ENCODE measurements at regions not wholly inside any gene's neighbourhood (a gene's known extent, or its start where the extent isn't known, plus 50 kb on each side); places are given as distances from the start of the nearest gene placed in this dataset.
A peak's percentile ranks its signal among the peaks of the same experiment; 100 is the strongest.
"Not testable (repeated sequence)": the region's sequence is repeated elsewhere in the genome, so short reads cannot be mapped to it uniquely, and the experiment has no call there.

DNA sequence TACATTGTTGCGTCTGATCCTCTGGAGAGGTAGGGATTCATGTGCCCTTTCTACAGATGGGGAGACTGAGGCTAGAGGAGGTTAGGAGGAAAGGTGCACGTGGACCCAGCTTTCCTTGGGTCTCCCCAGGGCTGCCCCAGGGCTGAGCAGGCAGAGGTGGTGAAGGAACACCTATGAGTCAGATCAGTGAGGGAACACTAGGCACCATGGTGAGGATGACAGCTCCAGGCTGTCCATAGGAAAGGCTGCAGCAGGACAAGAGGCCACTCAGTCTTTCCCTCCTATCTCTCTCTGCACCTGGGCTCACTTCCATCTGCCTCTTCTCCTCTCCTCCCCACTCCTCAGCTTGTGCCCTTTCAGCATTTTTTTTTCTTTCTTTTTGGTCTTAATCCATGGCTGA lies 138.0 kb upstream of the TRIM73 start:
- DNase-seq (ENCODE audit: low read depth, low spot score); H3K4me3 ChIP-seq (ENCODE audit: low read depth in 2 of 2, low read length in 2 of 2); in situ Hi-C loops (cut with HindIII; ENCODE audit: low pct_unique_long_range_greater_than_20kb, low sequenced_read_pairs); BruUV-seq (replicated peaks); CTCF ChIA-PET; H3K9me3 ChIP-seq (ENCODE audit: control insufficient read depth, insufficient read depth, low read depth, low read length); H3K27ac ChIP-seq (ENCODE audit: low read length); H3K36me3 ChIP-seq (ENCODE audit: control insufficient read depth, insufficient read depth, low read length); POLR2A ChIA-PET; intact Hi-C loops (cut with micrococcal nuclease; ENCODE audit: unreplicated experiment); H3K27me3 ChIP-seq (ENCODE audit: control insufficient read depth, insufficient read depth, low read length); H3K4me1 ChIP-seq (ENCODE audit: control insufficient read depth, insufficient read depth, low read length): not testable (repeated sequence)
- ATAC-seq: 0 out of 2 replicates have a peak, but pooled peaks have one; percentile 79

DNA sequence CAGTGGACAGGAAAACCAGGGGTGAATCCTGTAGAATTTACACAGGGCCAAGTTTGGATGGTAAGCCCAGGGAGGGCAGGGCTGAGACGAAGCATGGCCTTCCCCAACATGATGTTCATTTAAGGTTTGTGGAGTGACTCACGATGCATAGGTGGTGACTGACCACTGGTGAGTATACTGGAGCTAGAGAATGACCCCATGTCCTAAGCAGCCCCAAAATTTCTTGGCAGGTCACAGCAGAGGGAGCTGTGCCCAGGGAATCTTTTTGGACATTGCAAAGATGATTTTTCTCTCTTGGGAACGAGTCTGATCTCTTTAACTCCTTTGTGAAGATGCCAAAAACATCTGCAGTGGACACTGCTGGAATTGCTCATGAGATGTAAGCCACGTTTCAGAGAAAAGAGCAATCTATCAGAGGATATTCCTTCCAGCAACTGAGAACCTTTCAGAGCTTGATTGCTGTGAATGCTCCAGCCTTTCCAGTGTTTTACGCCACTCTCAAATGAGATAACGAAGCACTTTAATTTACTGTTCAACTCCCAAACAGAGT lies 135.9 kb upstream of the TRIM73 start:
- H3K9me3 ChIP-seq (ENCODE audit: control insufficient read depth, insufficient read depth, low read depth, low read length); H3K36me3 ChIP-seq (ENCODE audit: control insufficient read depth, insufficient read depth, low read length); DNase-seq (ENCODE audit: low read depth, low spot score); CTCF ChIA-PET; H3K27me3 ChIP-seq (ENCODE audit: control insufficient read depth, insufficient read depth, low read length); H3K4me3 ChIP-seq (ENCODE audit: low read depth in 2 of 2, low read length in 2 of 2); in situ Hi-C loops (cut with HindIII; ENCODE audit: low pct_unique_long_range_greater_than_20kb, low sequenced_read_pairs); BruUV-seq (replicated peaks); POLR2A ChIA-PET; H3K4me1 ChIP-seq (ENCODE audit: control insufficient read depth, insufficient read depth, low read length); intact Hi-C loops (cut with micrococcal nuclease; ENCODE audit: unreplicated experiment); H3K27ac ChIP-seq (ENCODE audit: low read length); ATAC-seq: not testable (repeated sequence)

DNA sequence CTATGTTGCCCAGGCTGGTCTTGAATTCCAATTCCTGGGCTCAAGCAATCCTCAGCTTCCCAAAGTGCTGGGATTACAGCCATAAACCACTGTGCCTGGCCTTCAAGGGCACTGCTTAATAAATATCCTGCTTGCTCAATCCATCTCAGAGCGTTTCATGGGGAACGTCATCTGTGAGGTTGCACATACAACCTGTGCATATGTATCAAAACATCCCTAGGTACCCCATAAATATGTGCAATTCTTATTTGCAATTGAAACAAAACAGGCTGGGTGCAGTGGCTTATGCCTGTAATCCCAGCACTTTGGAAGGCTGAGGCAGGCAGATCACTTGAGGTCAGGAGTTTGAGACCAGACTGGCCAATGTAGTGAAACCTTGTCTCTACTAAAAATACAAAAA lies 133.8 kb upstream of the TRIM73 start:
- H3K4me3 ChIP-seq (ENCODE audit: low read depth in 2 of 2, low read length in 2 of 2); H3K9me3 ChIP-seq (ENCODE audit: control insufficient read depth, insufficient read depth, low read depth, low read length); H3K27ac ChIP-seq (ENCODE audit: low read length); H3K27me3 ChIP-seq (ENCODE audit: control insufficient read depth, insufficient read depth, low read length); intact Hi-C loops (cut with micrococcal nuclease; ENCODE audit: unreplicated experiment); BruUV-seq (replicated peaks); H3K4me1 ChIP-seq (ENCODE audit: control insufficient read depth, insufficient read depth, low read length); ATAC-seq; in situ Hi-C loops (cut with HindIII; ENCODE audit: low pct_unique_long_range_greater_than_20kb, low sequenced_read_pairs); DNase-seq (ENCODE audit: low read depth, low spot score); CTCF ChIA-PET; H3K36me3 ChIP-seq (ENCODE audit: control insufficient read depth, insufficient read depth, low read length); POLR2A ChIA-PET: not testable (repeated sequence)

DNA sequence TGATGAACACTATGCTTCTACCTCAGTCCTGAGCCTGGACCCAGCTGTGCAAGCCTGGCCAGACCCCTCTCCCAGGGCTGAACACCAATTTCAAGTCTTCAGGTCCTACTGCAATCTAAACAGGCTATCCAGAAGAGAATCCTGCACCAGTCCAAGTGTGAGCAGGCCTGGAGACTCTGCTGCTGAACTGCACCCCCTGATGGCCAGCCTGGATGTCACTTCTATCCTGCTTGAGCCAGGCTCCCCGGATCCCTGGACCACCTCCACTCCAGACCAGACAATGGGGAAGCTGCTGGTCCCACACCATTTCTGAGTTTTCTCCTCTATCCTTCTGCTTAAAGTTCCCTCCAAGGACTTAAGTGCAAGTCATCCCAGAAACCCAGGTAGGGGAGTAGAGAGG lies 127.3 kb upstream of the TRIM73 start:
- intact Hi-C loops (cut with micrococcal nuclease; ENCODE audit: unreplicated experiment); BruUV-seq (replicated peaks); in situ Hi-C loops (cut with HindIII; ENCODE audit: low pct_unique_long_range_greater_than_20kb, low sequenced_read_pairs); DNase-seq (ENCODE audit: low read depth, low spot score); POLR2A ChIA-PET; H3K4me3 ChIP-seq (ENCODE audit: low read depth in 2 of 2, low read length in 2 of 2); H3K27me3 ChIP-seq (ENCODE audit: control insufficient read depth, insufficient read depth, low read length); CTCF ChIA-PET; H3K4me1 ChIP-seq (ENCODE audit: control insufficient read depth, insufficient read depth, low read length); H3K9me3 ChIP-seq (ENCODE audit: control insufficient read depth, insufficient read depth, low read depth, low read length); H3K36me3 ChIP-seq (ENCODE audit: control insufficient read depth, insufficient read depth, low read length); H3K27ac ChIP-seq (ENCODE audit: low read length): not testable (repeated sequence)
- peak; percentile 91 for ATAC-seq

GRCh38 chr7:75269159-75269558 lies 126.3 kb upstream of the TRIM73 start:
- DNase-seq (ENCODE audit: low read depth, low spot score); BruUV-seq (replicated peaks); in situ Hi-C loops (cut with HindIII; ENCODE audit: low pct_unique_long_range_greater_than_20kb, low sequenced_read_pairs); POLR2A ChIA-PET; H3K27me3 ChIP-seq (ENCODE audit: control insufficient read depth, insufficient read depth, low read length); H3K9me3 ChIP-seq (ENCODE audit: control insufficient read depth, insufficient read depth, low read depth, low read length); H3K4me1 ChIP-seq (ENCODE audit: control insufficient read depth, insufficient read depth, low read length); ATAC-seq; intact Hi-C loops (cut with micrococcal nuclease; ENCODE audit: unreplicated experiment); CTCF ChIA-PET; H3K36me3 ChIP-seq (ENCODE audit: control insufficient read depth, insufficient read depth, low read length); H3K4me3 ChIP-seq (ENCODE audit: low read depth in 2 of 2, low read length in 2 of 2); H3K27ac ChIP-seq (ENCODE audit: low read length): not testable (repeated sequence)

DNA sequence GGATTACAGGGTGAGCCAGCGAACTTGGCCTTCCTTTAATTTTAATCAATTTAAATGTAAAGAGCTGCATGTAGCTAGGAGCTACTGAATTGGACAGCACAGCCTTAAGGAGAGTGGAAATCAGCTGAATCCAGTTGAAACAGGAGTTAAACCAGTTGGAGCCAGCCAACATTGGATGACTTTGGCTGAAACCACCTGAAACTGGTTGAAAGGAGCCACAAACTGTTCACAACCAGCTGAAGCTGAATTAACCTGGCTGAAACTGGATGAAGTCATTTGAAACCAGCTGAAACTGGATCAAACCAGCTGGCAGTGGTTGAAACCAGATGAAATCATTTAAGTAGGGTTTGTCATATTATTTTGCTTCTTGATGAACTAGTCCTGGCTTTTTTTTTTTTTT lies 121.3 kb upstream of the TRIM73 start:
- H3K4me1 ChIP-seq (ENCODE audit: control insufficient read depth, insufficient read depth, low read length); H3K27ac ChIP-seq (ENCODE audit: low read length); H3K9me3 ChIP-seq (ENCODE audit: control insufficient read depth, insufficient read depth, low read depth, low read length); H3K36me3 ChIP-seq (ENCODE audit: control insufficient read depth, insufficient read depth, low read length); in situ Hi-C loops (cut with HindIII; ENCODE audit: low pct_unique_long_range_greater_than_20kb, low sequenced_read_pairs); BruUV-seq (replicated peaks); CTCF ChIA-PET; ATAC-seq; POLR2A ChIA-PET; H3K27me3 ChIP-seq (ENCODE audit: control insufficient read depth, insufficient read depth, low read length); DNase-seq (ENCODE audit: low read depth, low spot score); H3K4me3 ChIP-seq (ENCODE audit: low read depth in 2 of 2, low read length in 2 of 2); intact Hi-C loops (cut with micrococcal nuclease; ENCODE audit: unreplicated experiment): not testable (repeated sequence)
